Esophagus squamous epithelium (tissue), 4 donors: ENCODE measurements at regions not wholly inside any gene's neighbourhood (a gene's known extent, or its start where the extent isn't known, plus 50 kb on each side); places are given as distances from the start of the nearest gene placed in this dataset.

ENCODE experiments used
- POLR2A ChIP-seq, 4 donors: fragments of 450-650 bp; IDR thresholded peaks; one replicate each; pipeline ENCODE4 v1.6.1; 2017; ENCODE audit warnings: antibody characterized with exemption in 4 of 4, mild to moderate bottlenecking in 4 of 4, moderate library complexity in 3 of 4
- TF ChIP-seq, protein P1 (sequence below), 6 experiments: fragments of 450-650 bp in 4 of 6; fragments of 200-600 bp in 2 of 6; sonication (generic) in 2 of 6; IDR thresholded peaks; one replicate each; pipeline ENCODE4 v1.5.1; 2016 to 2019; ENCODE audit warnings: antibody characterized with exemption in 6 of 6, mild to moderate bottlenecking in 4 of 6, moderate library complexity in 4 of 6

DNA sequence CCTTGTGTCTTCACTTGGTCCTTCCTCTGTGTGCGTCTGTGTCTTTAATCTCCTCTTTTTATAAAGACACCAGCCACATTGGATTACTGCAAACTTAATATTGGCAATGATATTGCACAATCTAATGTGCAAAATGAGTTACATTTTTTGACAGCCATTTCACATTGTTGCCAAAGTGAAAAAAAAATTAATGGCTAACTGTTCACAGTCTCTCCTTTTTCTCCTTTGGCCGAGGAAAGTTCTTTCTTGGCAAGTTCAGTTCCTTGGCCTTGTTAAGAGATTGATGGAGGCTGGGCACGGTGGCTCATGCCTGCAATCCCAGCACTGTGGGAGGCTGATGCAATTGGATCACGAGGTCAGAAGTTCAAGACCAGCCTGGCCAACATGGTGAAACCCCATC, 62.2 kb upstream of the ZNF280D start:
- no peak for TF ChIP-seq POLR2A (IDR thresholded peaks at IDR 0.05)
- TF ChIP-seq, protein P1, sequence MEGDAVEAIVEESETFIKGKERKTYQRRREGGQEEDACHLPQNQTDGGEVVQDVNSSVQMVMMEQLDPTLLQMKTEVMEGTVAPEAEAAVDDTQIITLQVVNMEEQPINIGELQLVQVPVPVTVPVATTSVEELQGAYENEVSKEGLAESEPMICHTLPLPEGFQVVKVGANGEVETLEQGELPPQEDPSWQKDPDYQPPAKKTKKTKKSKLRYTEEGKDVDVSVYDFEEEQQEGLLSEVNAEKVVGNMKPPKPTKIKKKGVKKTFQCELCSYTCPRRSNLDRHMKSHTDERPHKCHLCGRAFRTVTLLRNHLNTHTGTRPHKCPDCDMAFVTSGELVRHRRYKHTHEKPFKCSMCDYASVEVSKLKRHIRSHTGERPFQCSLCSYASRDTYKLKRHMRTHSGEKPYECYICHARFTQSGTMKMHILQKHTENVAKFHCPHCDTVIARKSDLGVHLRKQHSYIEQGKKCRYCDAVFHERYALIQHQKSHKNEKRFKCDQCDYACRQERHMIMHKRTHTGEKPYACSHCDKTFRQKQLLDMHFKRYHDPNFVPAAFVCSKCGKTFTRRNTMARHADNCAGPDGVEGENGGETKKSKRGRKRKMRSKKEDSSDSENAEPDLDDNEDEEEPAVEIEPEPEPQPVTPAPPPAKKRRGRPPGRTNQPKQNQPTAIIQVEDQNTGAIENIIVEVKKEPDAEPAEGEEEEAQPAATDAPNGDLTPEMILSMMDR (IDR thresholded peaks at IDR 0.05), result no peak
